ENCODE measurements at regions not wholly inside any gene's neighbourhood (a gene's known extent, or its start where the extent isn't known, plus 50 kb on each side); places are given as distances from the start of the nearest gene placed in this dataset.
"Not testable (repeated sequence)": the region's sequence is repeated elsewhere in the genome, so short reads cannot be mapped to it uniquely, and the experiment has no call there.

DNA sequence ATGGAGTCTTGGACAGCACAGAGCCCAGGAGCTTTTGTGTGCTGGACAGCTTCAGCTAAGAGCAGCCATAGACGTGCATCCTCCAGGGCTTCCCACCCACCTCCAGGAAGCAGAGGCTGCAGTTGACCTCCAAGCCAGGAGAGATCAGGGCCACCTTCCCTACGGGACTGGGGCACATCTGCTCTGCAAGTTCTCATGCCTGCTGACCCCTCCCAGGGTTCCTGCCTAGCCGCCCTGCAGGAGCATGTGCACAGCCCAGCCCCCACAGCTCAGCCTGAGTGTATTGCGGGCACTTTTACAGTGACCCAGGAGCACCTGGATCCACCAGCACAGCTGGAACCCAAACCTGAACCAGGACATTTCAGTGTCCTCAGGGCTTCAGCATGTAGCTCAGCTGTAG, 915.2 kb downstream of the RPS29 start:
- WGBS: 79% methylated on average over 4 of the region's 4 CpGs
- DNase-seq (ENCODE audit: extremely low spot score): no peak
- Histone ChIP-seq H3K27ac (ENCODE audit: low read depth) (no peak overlapping the region), H3K36me3 (ENCODE audit: insufficient read depth) (no peaks in the 10 kb centered on the region), H3K4me1 (ENCODE audit: insufficient read depth) (no peaks in the 10 kb centered on the region), H3K4me3 (ENCODE audit: low read depth, low read length) (no peak overlapping the region)

GRCh38 chr14:48665077-48665784, 920.9 kb downstream of the RPS29 start:
- Histone ChIP-seq H3K4me1 (ENCODE audit: insufficient read depth) (no peaks in the 10 kb centered on the region), H3K27ac (ENCODE audit: low read depth) (no peak overlapping the region), H3K4me3 (ENCODE audit: low read depth, low read length) (no peak overlapping the region), H3K36me3 (ENCODE audit: insufficient read depth) (no peaks in the 10 kb centered on the region)
- no peak for DNase-seq (ENCODE audit: extremely low spot score)
- 71% methylated on average over 3 of the region's 3 CpGs for WGBS

DNA sequence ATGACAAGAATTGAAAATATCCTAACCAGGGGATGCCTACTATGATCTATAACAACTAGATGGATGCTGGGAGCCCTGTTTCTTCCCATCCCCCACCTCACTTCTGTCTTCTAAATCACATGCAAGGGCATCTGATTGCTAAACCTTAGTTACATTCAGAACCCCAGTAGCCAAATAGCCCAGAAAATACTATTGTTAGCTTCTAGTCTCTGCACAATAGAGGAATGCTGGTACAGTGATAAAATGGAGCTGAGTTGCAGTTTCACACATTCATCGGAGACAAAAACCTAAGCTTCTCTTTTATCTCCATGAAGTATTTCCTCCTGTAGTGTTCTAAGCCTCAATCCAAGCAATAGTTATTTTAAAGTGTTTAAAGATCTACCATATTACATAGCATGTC, 942.9 kb downstream of the RPS29 start:
- 75% methylated on average over 1 of the region's 1 CpG for WGBS
- no peak for DNase-seq (ENCODE audit: extremely low spot score)
- Histone ChIP-seq H3K4me3 (ENCODE audit: low read depth, low read length) (no peak overlapping the region), H3K36me3 (ENCODE audit: insufficient read depth) (no peaks in the 10 kb centered on the region), H3K27ac (ENCODE audit: low read depth) (no peak overlapping the region), H3K4me1 (ENCODE audit: insufficient read depth) (no peaks in the 10 kb centered on the region)

DNA sequence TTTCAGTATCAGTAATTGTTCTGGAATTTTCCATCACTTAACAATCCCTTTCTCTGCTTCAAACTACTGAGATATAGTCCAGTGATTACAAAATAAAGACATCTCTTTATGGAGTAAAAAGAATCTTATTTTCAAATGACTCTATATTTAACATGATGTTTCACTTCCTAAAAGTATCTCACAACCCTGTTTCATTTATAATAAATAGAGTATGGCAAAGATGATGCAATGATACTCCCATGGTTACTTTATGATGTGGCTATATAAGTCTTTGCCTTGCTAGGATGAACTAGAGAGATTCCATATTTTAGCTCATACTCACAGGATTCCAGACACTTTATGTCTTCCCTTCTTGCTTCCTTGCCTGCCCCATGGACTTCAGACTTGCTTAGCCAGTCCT, 953.5 kb upstream of the MDGA2 start:
- Histone ChIP-seq H3K4me1 (ENCODE audit: insufficient read depth) (no peaks in the 10 kb centered on the region), H3K4me3 (ENCODE audit: low read depth, low read length) (no peak overlapping the region), H3K27ac (ENCODE audit: low read depth) (no peak overlapping the region), H3K36me3 (ENCODE audit: insufficient read depth) (no peaks in the 10 kb centered on the region)
- DNase-seq (ENCODE audit: extremely low spot score): no peak

- WGBS: 72% methylated on average over 1 of the region's 1 CpG
These were observed 947.6 kb upstream of the MDGA2 start for GRCh38 chr14:48622980-48623379.

DNA sequence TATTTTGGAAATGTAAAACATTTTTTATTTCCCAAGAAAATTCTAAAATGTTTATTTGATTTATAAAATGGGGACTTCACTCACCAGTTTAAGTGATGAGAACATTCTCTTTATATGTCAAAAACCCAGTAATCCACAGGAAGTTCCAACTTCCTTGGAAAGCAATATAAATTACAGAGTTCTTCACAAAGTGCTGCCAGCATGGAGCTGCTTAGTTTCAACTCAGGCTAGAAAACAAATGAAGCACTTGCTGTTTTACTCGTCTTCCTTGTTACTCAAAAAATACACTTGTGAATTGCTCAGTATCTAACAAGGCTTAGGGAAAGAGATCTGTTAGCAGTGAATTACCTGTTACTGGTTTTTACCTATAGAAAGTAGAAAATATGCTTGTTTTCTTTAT, 942.7 kb upstream of the MDGA2 start:
- 22% methylated on average over 1 of the region's 1 CpG for WGBS
- Histone ChIP-seq H3K27ac (ENCODE audit: low read depth) (no peak overlapping the region), H3K36me3 (ENCODE audit: insufficient read depth) (no peaks in the 10 kb centered on the region), H3K4me1 (ENCODE audit: insufficient read depth) (no peaks in the 10 kb centered on the region), H3K4me3 (ENCODE audit: low read depth, low read length) (no peak overlapping the region)
- DNase-seq (ENCODE audit: extremely low spot score): no peak

More at GRCh38 chr14:48622980-48623379, 947.6 kb upstream of the MDGA2 start:
- Histone ChIP-seq H3K4me3 (ENCODE audit: low read depth, low read length) (no peak overlapping the region), H3K27ac (ENCODE audit: low read depth) (no peak overlapping the region), H3K36me3 (ENCODE audit: insufficient read depth) (no peaks in the 10 kb centered on the region), H3K4me1 (ENCODE audit: insufficient read depth) (no peaks in the 10 kb centered on the region)
- no peak for DNase-seq (ENCODE audit: extremely low spot score)

DNA sequence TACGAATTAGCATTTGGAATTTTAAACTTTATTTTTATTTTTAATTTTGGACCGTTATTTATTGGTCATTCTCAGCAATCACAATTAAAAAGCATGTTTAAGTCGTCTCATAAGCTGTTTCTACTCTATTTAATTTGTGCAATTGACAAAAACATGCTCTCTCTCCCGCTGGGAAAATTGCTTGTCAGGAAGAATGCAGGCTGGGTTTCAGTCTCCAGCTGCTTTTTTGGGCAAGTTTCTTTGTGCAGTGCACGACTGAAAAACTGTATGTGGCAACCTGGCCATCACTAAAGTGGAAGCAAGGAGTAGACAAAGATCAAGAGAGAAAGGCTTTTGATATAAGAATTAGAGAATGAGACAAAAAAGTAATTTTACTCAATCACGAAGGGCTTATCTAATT, 941.5 kb upstream of the MDGA2 start:
- no peaks in the 10 kb centered on the region for H3K36me3 ChIP-seq (ENCODE audit: insufficient read depth)
- no peak overlapping the region for H3K27ac ChIP-seq (ENCODE audit: low read depth)
- H3K4me1 ChIP-seq (ENCODE audit: insufficient read depth): no peaks in the 10 kb centered on the region
- 48% methylated on average over 6 of the region's 6 CpGs for WGBS
- no peak for DNase-seq (ENCODE audit: extremely low spot score)
- H3K4me3 ChIP-seq (ENCODE audit: low read depth, low read length): no peak overlapping the region

GRCh38 chr14:48615618-48616017, 940.2 kb upstream of the MDGA2 start:
- DNase-seq (ENCODE audit: extremely low spot score): no peak
- Histone ChIP-seq H3K36me3 (ENCODE audit: insufficient read depth) (no peaks in the 10 kb centered on the region), H3K4me1 (ENCODE audit: insufficient read depth) (no peaks in the 10 kb centered on the region), H3K4me3 (ENCODE audit: low read depth, low read length) (no peak overlapping the region), H3K27ac (ENCODE audit: low read depth) (no peak overlapping the region)
- 90% methylated on average over 1 of the region's 1 CpG for WGBS

DNA sequence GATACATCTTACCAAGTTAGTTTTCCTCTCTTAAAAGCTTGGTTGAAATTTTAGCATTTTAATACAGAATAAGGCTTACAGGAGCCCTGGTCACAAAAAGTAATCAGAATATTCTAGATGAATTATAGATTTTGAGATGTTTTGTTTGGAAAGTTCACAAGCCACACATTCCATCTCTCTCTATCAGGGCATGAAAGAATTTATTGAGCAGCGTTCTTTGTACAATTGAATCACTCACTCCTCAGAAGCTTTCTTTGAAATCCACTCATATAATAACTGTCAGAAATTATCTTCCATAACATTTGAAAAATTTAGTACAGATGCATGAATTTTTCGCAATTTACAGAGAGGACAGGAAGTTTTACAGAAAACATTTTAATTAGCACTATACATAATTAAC, 938.6 kb upstream of the MDGA2 start:
- H3K4me1 ChIP-seq (ENCODE audit: insufficient read depth): no peaks in the 10 kb centered on the region
- H3K4me3 ChIP-seq (ENCODE audit: low read depth, low read length): no peak overlapping the region
- 46% methylated on average over 2 of the region's 2 CpGs for WGBS
- H3K27ac ChIP-seq (ENCODE audit: low read depth): no peak overlapping the region
- H3K36me3 ChIP-seq (ENCODE audit: insufficient read depth): no peaks in the 10 kb centered on the region
- DNase-seq (ENCODE audit: extremely low spot score): no peak

DNA sequence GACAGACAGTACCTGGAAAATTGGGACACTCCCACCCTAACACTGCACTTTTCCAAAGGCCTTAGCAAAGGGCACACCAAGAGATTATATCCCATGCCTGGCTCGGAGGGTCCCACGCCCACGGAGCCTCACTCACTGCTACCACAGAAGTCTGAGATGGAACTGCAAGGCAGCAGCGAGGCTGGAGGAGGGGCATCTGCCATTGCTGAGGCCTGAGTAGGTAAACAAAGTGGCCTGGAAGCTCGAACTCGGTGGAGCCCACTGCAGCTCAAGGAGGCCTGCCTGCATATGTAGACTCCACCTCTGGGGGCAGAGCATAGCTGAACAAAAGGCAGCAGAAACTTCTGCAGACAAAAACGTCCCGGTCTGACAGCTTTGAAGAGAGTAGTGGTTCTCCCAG, 931.6 kb upstream of the MDGA2 start:
- not testable (repeated sequence) for H3K4me1 ChIP-seq (ENCODE audit: insufficient read depth); H3K36me3 ChIP-seq (ENCODE audit: insufficient read depth); H3K27ac ChIP-seq (ENCODE audit: low read depth); DNase-seq (ENCODE audit: extremely low spot score); H3K4me3 ChIP-seq (ENCODE audit: low read depth, low read length)
- WGBS: 87% methylated on average over 8 of the region's 8 CpGs

GRCh38 chr14:48598458-48598857, 923.1 kb upstream of the MDGA2 start:
- Histone ChIP-seq H3K4me3 (ENCODE audit: low read depth, low read length) (no peak overlapping the region), H3K27ac (ENCODE audit: low read depth) (no peak overlapping the region), H3K4me1 (ENCODE audit: insufficient read depth) (no peaks in the 10 kb centered on the region), H3K36me3 (ENCODE audit: insufficient read depth) (no peaks in the 10 kb centered on the region)
- 90% methylated on average over 7 of the region's 7 CpGs for WGBS
- DNase-seq (ENCODE audit: extremely low spot score): no peak

GRCh38 chr14:48586099-48586498, 910.7 kb upstream of the MDGA2 start:
- Histone ChIP-seq H3K4me1 (ENCODE audit: insufficient read depth) (no peaks in the 10 kb centered on the region), H3K4me3 (ENCODE audit: low read depth, low read length) (no peak overlapping the region), H3K36me3 (ENCODE audit: insufficient read depth) (no peaks in the 10 kb centered on the region), H3K27ac (ENCODE audit: low read depth) (no peak overlapping the region)
- WGBS: 89% methylated on average over 1 of the region's 1 CpG
- no peak for DNase-seq (ENCODE audit: extremely low spot score)

GRCh38 chr14:48584031-48584430, 908.6 kb upstream of the MDGA2 start:
- WGBS: 30% methylated on average over 2 of the region's 2 CpGs
- Histone ChIP-seq H3K36me3 (ENCODE audit: insufficient read depth) (no peaks in the 10 kb centered on the region), H3K4me3 (ENCODE audit: low read depth, low read length) (no peak overlapping the region), H3K27ac (ENCODE audit: low read depth) (no peak overlapping the region), H3K4me1 (ENCODE audit: insufficient read depth) (no peaks in the 10 kb centered on the region)
- no peak for DNase-seq (ENCODE audit: extremely low spot score)

GRCh38 chr14:48582938-48583337, 907.5 kb upstream of the MDGA2 start:
- Histone ChIP-seq H3K4me1 (ENCODE audit: insufficient read depth) (no peaks in the 10 kb centered on the region), H3K36me3 (ENCODE audit: insufficient read depth) (no peaks in the 10 kb centered on the region), H3K27ac (ENCODE audit: low read depth) (no peak overlapping the region), H3K4me3 (ENCODE audit: low read depth, low read length) (no peak overlapping the region)
- no peak for DNase-seq (ENCODE audit: extremely low spot score)
- WGBS: 88% methylated on average over 2 of the region's 2 CpGs

GRCh38 chr14:48580692-48581091, 905.3 kb upstream of the MDGA2 start:
- H3K4me1 ChIP-seq (ENCODE audit: insufficient read depth): no peaks in the 10 kb centered on the region

More at GRCh38 chr14:48580692-48581091, 905.3 kb upstream of the MDGA2 start:
- 86% methylated on average over 5 of the region's 5 CpGs for WGBS
- no peak overlapping the region for H3K27ac ChIP-seq (ENCODE audit: low read depth)
- DNase-seq (ENCODE audit: extremely low spot score): no peak
- no peaks in the 10 kb centered on the region for H3K36me3 ChIP-seq (ENCODE audit: insufficient read depth)
- no peak overlapping the region for H3K4me3 ChIP-seq (ENCODE audit: low read depth, low read length)

Data from urinary bladder (tissue), 3 donors.